CD8-positive, alpha-beta memory T cell (primary cell): ENCODE measurements at regions not wholly inside any gene's neighbourhood (a gene's known extent, or its start where the extent isn't known, plus 50 kb on each side); places are given as distances from the start of the nearest gene placed in this dataset.

Source experiments
- CTCF ChIA-PET: fragments of 350-600 bp; sonication (Branson Sonifier 250); formaldehyde crosslinking; loops from one replicate; lab custom pipeline; 2021; ENCODE audit warnings: antibody characterized with exemption; lab: Charles Lee
- POLR2A ChIA-PET: fragments of 350-600 bp; sonication (Branson Sonifier 250); formaldehyde crosslinking; loops from one replicate; lab custom pipeline; 2021; ENCODE audit warnings: antibody characterized with exemption; lab: Charles Lee
- DNase-seq, 5 donors: peaks; one replicate each; pipeline versions ENCODE4 v3.0.0 to v3.0.0-alpha.2; 2020 to 2022; ENCODE audit warnings: mixed read lengths in 1 of 5
- H3K27ac ChIP-seq: one replicate; pipeline ENCODE4 v1.7.0; 2013; ENCODE audit warnings: low read depth, mild to moderate bottlenecking, low read length, moderate library complexity
- H3K27me3 ChIP-seq: 2 replicates; pipeline ENCODE4 v1.7.0; 2013; ENCODE audit warnings: low read length, mild to moderate bottlenecking; ENCODE audit not compliant: insufficient read depth, poor library complexity, severe bottlenecking
- H3K36me3 ChIP-seq: 2 replicates; pipeline ENCODE4 v1.7.0; 2013; ENCODE audit warnings: mild to moderate bottlenecking, low read length, moderate library complexity; ENCODE audit not compliant: insufficient read depth
- H3K4me1 ChIP-seq: 2 replicates; pipeline ENCODE4 v1.7.0; 2013; ENCODE audit warnings: mild to moderate bottlenecking, low read length, moderate library complexity; ENCODE audit not compliant: insufficient read depth
- H3K4me3 ChIP-seq: 2 replicates; pipeline ENCODE4 v1.7.0; 2013; ENCODE audit warnings: mild to moderate bottlenecking, low read length
- H3K9me3 ChIP-seq: 2 replicates; pipeline ENCODE4 v1.7.0; 2013; ENCODE audit warnings: mild to moderate bottlenecking, low read length
- H3K27ac Mint-ChIP-seq, 8 donors: one replicate each; pipeline ENCODE4 v1.8.0; 2020 to 2021; ENCODE audit warnings: mixed read lengths in 8 of 8, mild to moderate bottlenecking in 6 of 8, inconsistent platforms in 3 of 8, moderate library complexity in 3 of 8
- H3K27me3 Mint-ChIP-seq, 2 donors: one replicate each; pipeline ENCODE4 v1.8.0; 2020 to 2021; ENCODE audit warnings: mixed read lengths in 2 of 2, mild to moderate bottlenecking in 1 of 2, moderate library complexity in 1 of 2
- H3K36me3 Mint-ChIP-seq, 3 donors: one replicate each; pipeline ENCODE4 v1.8.0; 2020 to 2021; ENCODE audit warnings: mixed read lengths in 3 of 3, inconsistent platforms in 1 of 3, mild to moderate bottlenecking in 1 of 3
- H3K4me1 Mint-ChIP-seq, 3 donors: one replicate each; pipeline ENCODE4 v1.8.0; 2020 to 2021; ENCODE audit warnings: mixed read lengths in 3 of 3, inconsistent platforms in 1 of 3, mild to moderate bottlenecking in 1 of 3
- H3K4me3 Mint-ChIP-seq, 7 donors: one replicate each; pipeline ENCODE4 v1.8.0; 2020 to 2021; ENCODE audit warnings: mixed read lengths in 7 of 7, mild to moderate bottlenecking in 6 of 7, moderate library complexity in 4 of 7, inconsistent platforms in 2 of 7
- H3K9me3 Mint-ChIP-seq, 5 donors: one replicate each; pipeline ENCODE4 v1.8.0; 2020 to 2022; ENCODE audit warnings: mixed read lengths in 5 of 5, mild to moderate bottlenecking in 3 of 5, moderate library complexity in 2 of 5, inconsistent platforms in 1 of 5

- no peaks in the 10 kb centered on the region for H3K27me3 ChIP-seq
- peak overlapping the region; percentile 10 for H3K4me3 ChIP-seq
- peaks cover 0 to 3% of the 10 kb centered on the region in 2 donors for H3K27me3 Mint-ChIP-seq
- no peaks in the 10 kb centered on the region for H3K9me3 ChIP-seq
- peak overlapping the region in 1 of 7 donors; percentile 45 for H3K4me3 Mint-ChIP-seq
- ChIA-PET POLR2A (interaction anchor here (0.6 kb wide), 1 partner anchor 472 kb away, joined by 3 read pairs; no protein-coding TSS in a partner anchor), CTCF (no interaction called here)
- H3K36me3 ChIP-seq = no peaks in the 10 kb centered on the region
- peak overlapping the region in 2 of 8 donors; percentile 45 to 79 for H3K27ac Mint-ChIP-seq
- H3K4me1 ChIP-seq = peaks cover 83% of the 10 kb centered on the region
- peaks cover 28 to 66% (median 43%) of the 10 kb centered on the region in 3 donors for H3K4me1 Mint-ChIP-seq
- H3K9me3 Mint-ChIP-seq = peaks cover 0 to 1% (median 0%) of the 10 kb centered on the region in 5 donors
- H3K36me3 Mint-ChIP-seq = peaks cover 0 to 3% (median 0%) of the 10 kb centered on the region in 3 donors
- DNase-seq = no peak
- H3K27ac ChIP-seq = no peak overlapping the region
Measured at GRCh38 chr7:22676385-22676784, 50.6 kb upstream of the IL6 start.

- POLR2A ChIA-PET = interaction anchor here (0.6 kb wide), 1 partner anchor 472 kb away, joined by 3 read pairs; no protein-coding TSS in a partner anchor
- Mint-ChIP-seq H3K27ac (peak overlapping the region in 4 of 8 donors; percentile 8 to 45 (median 26)), H3K4me1 (peaks cover 28 to 63% (median 43%) of the 10 kb centered on the region in 3 donors), H3K4me3 (peak overlapping the region in 2 of 7 donors; percentile 45 to 54), H3K36me3 (peaks cover 0 to 3% (median 0%) of the 10 kb centered on the region in 3 donors), H3K27me3 (peaks cover 0 to 3% of the 10 kb centered on the region in 2 donors), H3K9me3 (peaks cover 0 to 1% (median 0%) of the 10 kb centered on the region in 5 donors)
- peak in 3 of 5 donors; percentile 27 to 48 (median 37) for DNase-seq
- H3K4me3 ChIP-seq = peak overlapping the region; percentile 10
- H3K4me1 ChIP-seq = peaks cover 79% of the 10 kb centered on the region
- H3K9me3 ChIP-seq = no peaks in the 10 kb centered on the region
- H3K36me3 ChIP-seq = no peaks in the 10 kb centered on the region
- H3K27ac ChIP-seq = no peak overlapping the region
- no peaks in the 10 kb centered on the region for H3K27me3 ChIP-seq
- CTCF ChIA-PET = interaction anchor here (1.4 kb wide), 1 partner anchor 21 kb away, joined by 4 read pairs; no protein-coding TSS in a partner anchor
Measured at GRCh38 chr7:22675917-22676343, 51.1 kb upstream of the IL6 start.

GRCh38 chr7:22675421-22675820, 51.6 kb upstream of the IL6 start:
- Histone ChIP-seq H3K4me1 (peaks cover 74% of the 10 kb centered on the region), H3K27me3 (no peaks in the 10 kb centered on the region), H3K4me3 (no peak overlapping the region), H3K27ac (no peak overlapping the region), H3K36me3 (no peaks in the 10 kb centered on the region), H3K9me3 (no peaks in the 10 kb centered on the region)
- ChIA-PET CTCF (interaction anchor here (1.4 kb wide), 1 partner anchor 22 kb away, joined by 4 read pairs; no protein-coding TSS in a partner anchor), POLR2A (no interaction called here)
- H3K4me3 Mint-ChIP-seq = no peak overlapping the region
- peaks cover 0 to 3% (median 0%) of the 10 kb centered on the region in 3 donors for H3K36me3 Mint-ChIP-seq
- no peak for DNase-seq
- peaks cover 26 to 58% (median 43%) of the 10 kb centered on the region in 3 donors for H3K4me1 Mint-ChIP-seq
- peak overlapping the region in 3 of 8 donors; percentile 7 to 44 (median 21) for H3K27ac Mint-ChIP-seq
- peaks cover 0 to 1% (median 0%) of the 10 kb centered on the region in 5 donors for H3K9me3 Mint-ChIP-seq
- H3K27me3 Mint-ChIP-seq = peaks cover 0 to 3% of the 10 kb centered on the region in 2 donors

GRCh38 chr7:22672846-22673680, 53.9 kb upstream of the IL6 start:
- peaks cover 0 to 1% (median 0%) of the 10 kb centered on the region in 5 donors for H3K9me3 Mint-ChIP-seq
- H3K36me3 Mint-ChIP-seq = peaks cover 0 to 3% (median 0%) of the 10 kb centered on the region in 3 donors
- H3K27ac Mint-ChIP-seq = no peak overlapping the region
- no peaks in the 10 kb centered on the region for H3K27me3 ChIP-seq
- H3K27me3 Mint-ChIP-seq = peaks cover 3 to 8% of the 10 kb centered on the region in 2 donors
- H3K4me1 ChIP-seq = peaks cover 64% of the 10 kb centered on the region
- H3K27ac ChIP-seq = no peak overlapping the region
- no peak for DNase-seq
- CTCF ChIA-PET = no interaction called here
- no peak overlapping the region for H3K4me3 ChIP-seq
- no peaks in the 10 kb centered on the region for H3K36me3 ChIP-seq
- POLR2A ChIA-PET = no interaction called here
- no peaks in the 10 kb centered on the region for H3K9me3 ChIP-seq
- peaks cover 22 to 47% (median 38%) of the 10 kb centered on the region in 3 donors for H3K4me1 Mint-ChIP-seq
- H3K4me3 Mint-ChIP-seq = no peak overlapping the region

GRCh38 chr7:22671177-22671879, 55.7 kb upstream of the IL6 start:
- Mint-ChIP-seq H3K36me3 (peaks cover 0 to 3% (median 0%) of the 10 kb centered on the region in 3 donors), H3K9me3 (peaks cover 0 to 1% (median 0%) of the 10 kb centered on the region in 5 donors), H3K4me1 (peaks cover 10 to 30% (median 22%) of the 10 kb centered on the region in 3 donors), H3K27ac (peak overlapping the region in 1 of 8 donors; percentile 77), H3K27me3 (peaks cover 3 to 15% of the 10 kb centered on the region in 2 donors), H3K4me3 (no peak overlapping the region)
- Histone ChIP-seq H3K36me3 (no peaks in the 10 kb centered on the region), H3K27me3 (no peaks in the 10 kb centered on the region), H3K9me3 (no peaks in the 10 kb centered on the region), H3K27ac (no peak overlapping the region), H3K4me3 (no peak overlapping the region), H3K4me1 (peaks cover 47% of the 10 kb centered on the region)
- DNase-seq = no peak
- POLR2A ChIA-PET = no interaction called here
- CTCF ChIA-PET = no interaction called here

GRCh38 chr7:22670422-22670815, 56.6 kb upstream of the IL6 start:
- H3K4me3 Mint-ChIP-seq = no peak overlapping the region
- H3K27ac Mint-ChIP-seq = no peak overlapping the region
- Histone ChIP-seq H3K27me3 (no peaks in the 10 kb centered on the region), H3K27ac (no peak overlapping the region), H3K36me3 (no peaks in the 10 kb centered on the region), H3K9me3 (no peaks in the 10 kb centered on the region), H3K4me1 (peaks cover 38% of the 10 kb centered on the region), H3K4me3 (no peak overlapping the region)
- peaks cover 3 to 15% of the 10 kb centered on the region in 2 donors for H3K27me3 Mint-ChIP-seq
- CTCF ChIA-PET = no interaction called here
- DNase-seq = no peak
- H3K9me3 Mint-ChIP-seq = peaks cover 0 to 1% (median 0%) of the 10 kb centered on the region in 5 donors
- H3K4me1 Mint-ChIP-seq = peaks cover 4 to 21% (median 13%) of the 10 kb centered on the region in 3 donors
- peaks cover 0 to 3% (median 0%) of the 10 kb centered on the region in 3 donors for H3K36me3 Mint-ChIP-seq
- POLR2A ChIA-PET = no interaction called here

GRCh38 chr7:22669692-22670421, 57.1 kb upstream of the IL6 start:
- Histone ChIP-seq H3K27me3 (no peaks in the 10 kb centered on the region), H3K4me1 (peaks cover 33% of the 10 kb centered on the region), H3K9me3 (no peaks in the 10 kb centered on the region), H3K27ac (no peak overlapping the region), H3K4me3 (no peak overlapping the region), H3K36me3 (no peaks in the 10 kb centered on the region)
- peaks cover 3 to 15% of the 10 kb centered on the region in 2 donors for H3K27me3 Mint-ChIP-seq
- DNase-seq = no peak
- POLR2A ChIA-PET = no interaction called here
- H3K9me3 Mint-ChIP-seq = peaks cover 0 to 1% (median 0%) of the 10 kb centered on the region in 5 donors
- CTCF ChIA-PET = no interaction called here
- no peak overlapping the region for H3K4me3 Mint-ChIP-seq
- H3K4me1 Mint-ChIP-seq = peaks cover 0 to 16% (median 9%) of the 10 kb centered on the region in 3 donors
- peaks cover 0 to 3% (median 0%) of the 10 kb centered on the region in 3 donors for H3K36me3 Mint-ChIP-seq
- H3K27ac Mint-ChIP-seq = no peak overlapping the region
